GM21423 (cell line): ENCODE measurements at regions not wholly inside any gene's neighbourhood (a gene's known extent, or its start where the extent isn't known, plus 50 kb on each side); places are given as distances from the start of the nearest gene placed in this dataset.

Experiments
- ATAC-seq: cut with Tn5 transposase; IDR thresholded peaks from one replicate; pipeline ENCODE4 v1.9.1; 2021; ENCODE audit warnings: mild to moderate bottlenecking, moderate library complexity; ENCODE audit not compliant: unreplicated experiment

- ATAC-seq = no peak
Measured at GRCh38 chr3:28799084-28799483, 450.5 kb upstream of the AZI2 start.

DNA sequence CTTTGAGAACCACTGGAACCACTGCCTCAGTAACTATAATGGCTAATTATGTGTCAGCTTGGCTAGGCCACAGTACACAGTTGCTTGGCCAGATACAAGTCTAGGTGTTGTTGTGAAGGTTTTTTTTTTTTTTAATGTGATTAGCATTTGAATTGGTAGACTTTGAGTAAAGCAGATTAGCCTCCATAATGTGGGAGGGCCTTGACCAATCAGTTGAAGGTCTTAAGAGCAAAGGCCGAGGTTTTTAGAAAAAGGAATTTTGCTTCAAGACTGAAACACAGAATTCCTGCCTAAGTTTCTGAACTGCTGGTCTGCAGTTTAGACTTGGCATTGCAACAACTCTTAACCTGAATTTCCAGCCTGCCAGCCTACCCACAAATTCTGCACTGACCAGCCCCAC is 451.6 kb upstream of the AZI2 start:
- no peak for ATAC-seq

DNA sequence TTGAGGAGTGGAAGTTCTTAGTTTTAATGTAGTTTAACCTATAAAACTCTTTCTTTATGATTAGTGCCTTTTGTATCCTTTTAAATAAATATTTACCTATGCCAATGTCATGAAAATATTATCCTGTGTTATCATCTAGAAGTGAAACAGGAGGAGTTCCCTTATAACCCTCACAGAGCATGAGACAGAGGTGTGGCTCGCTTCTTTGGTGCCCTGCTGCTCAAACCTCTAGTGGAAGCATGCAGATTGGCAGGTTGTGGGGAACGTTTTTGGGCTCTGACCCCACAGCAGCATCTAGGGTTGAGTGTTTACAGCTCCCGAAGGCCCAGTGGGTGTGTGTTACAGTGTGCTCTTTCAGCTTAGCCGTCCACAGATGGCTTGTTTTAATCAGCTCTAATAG is 459.4 kb upstream of the AZI2 start:
- ATAC-seq = no peak

DNA sequence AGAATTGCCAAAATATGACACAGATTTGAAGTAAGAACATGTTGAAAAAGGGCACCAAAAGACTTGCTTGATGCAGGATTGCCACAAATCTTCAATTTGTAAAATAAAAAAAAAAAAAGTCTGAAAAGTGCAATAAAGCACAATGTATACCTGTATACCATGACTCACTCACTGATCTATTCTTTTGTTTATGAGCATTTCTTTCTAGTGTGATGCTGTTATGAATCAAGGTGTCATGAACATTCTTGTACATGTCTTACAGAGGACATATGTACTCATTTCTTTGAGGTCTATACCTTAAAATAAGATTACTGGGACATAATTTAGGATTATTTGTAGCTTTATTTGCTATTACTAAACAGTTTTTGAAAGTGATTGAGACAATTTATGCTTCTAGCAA is 464.9 kb upstream of the RBMS3 start:
- no peak for ATAC-seq

DNA sequence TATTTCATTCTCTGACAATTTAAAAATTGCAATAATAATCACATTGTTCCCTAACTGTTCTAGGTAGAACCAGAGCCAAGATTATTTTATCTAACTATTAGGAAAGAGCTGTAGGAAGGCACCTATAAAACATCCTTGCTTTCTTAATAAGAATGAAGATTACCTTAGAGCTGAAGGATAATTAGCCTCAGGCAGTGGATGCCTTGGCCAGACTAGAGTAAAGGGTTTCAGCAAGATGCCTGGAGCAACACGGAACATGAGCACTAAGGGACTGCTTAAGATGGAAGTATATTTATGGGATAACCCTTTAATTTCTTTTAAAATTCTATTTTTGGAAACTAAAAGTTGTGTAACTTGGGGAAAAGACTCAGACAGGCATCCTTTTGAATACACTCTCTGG is 456.6 kb upstream of the RBMS3 start:
- ATAC-seq = no peak

- no peak for ATAC-seq
Measured at GRCh38 chr3:28826840-28827239, 454.0 kb upstream of the RBMS3 start.

DNA sequence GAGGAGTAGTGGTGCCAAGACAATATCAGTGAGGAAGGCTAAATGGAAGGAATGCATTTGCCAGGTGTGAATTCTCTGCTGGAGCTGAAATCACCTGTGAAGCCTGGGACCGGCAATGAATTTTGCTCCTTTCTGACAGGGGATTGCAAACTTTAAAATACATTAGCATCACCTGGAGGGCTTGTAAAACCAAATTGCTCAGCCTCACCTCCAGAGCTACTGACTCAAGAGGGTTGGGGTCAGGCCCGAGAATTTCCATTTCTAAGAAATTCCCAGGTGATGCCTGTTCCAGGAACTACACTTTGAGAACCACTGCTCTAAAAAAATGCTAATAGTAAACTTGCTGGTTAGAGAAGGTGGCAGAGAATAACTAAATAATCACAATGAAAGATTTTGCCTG is 445.6 kb upstream of the RBMS3 start:
- no peak for ATAC-seq

GRCh38 chr3:28835751-28836150 is 445.1 kb upstream of the RBMS3 start:
- ATAC-seq = no peak

DNA sequence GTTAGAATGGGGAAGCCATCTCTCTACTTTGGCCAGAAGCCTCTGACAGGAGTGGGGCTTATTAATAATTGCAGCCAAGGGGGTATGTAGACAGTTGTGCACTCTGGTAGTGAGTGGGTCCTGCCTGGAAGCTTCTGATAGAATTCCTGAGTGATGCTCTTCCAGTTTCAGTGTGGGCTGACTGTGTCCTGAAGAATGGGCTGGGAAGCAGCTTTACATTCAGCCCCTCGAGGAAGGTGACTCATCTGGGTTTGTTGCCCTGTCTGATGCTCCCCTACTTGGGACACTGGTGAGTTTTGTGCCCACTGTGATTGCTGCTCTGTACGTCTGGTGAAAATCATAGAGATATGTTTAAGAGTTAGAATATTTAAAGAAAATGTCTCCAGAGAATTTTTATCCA is 444.7 kb upstream of the RBMS3 start:
- ATAC-seq = no peak

DNA sequence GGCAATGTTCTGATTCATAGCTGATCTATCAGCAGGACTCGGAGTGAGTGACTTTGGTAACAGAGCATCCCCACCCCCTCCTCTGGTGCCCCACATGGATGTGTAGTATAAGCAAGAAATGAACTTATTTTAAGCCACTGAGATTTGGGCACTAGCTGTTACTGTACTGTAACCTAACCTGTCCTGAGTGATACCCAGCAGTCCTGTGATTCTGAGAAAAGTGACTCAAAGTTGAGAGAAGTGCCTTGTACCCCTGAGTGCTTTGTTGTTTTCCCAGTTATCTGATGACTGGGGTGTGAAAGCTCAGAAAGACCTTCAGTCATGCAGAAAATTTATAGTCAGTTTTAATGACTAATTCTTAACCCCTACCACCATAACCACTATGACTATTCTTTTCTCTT is 439.9 kb upstream of the RBMS3 start:
- ATAC-seq = peak; percentile 54

GRCh38 chr3:28841441-28841840 is 439.4 kb upstream of the RBMS3 start:
- ATAC-seq = peak; percentile 5

GRCh38 chr3:28844298-28845005 is 436.4 kb upstream of the RBMS3 start:
- no peak for ATAC-seq

GRCh38 chr3:28845006-28845324 is 435.9 kb upstream of the RBMS3 start:
- ATAC-seq = no peak

DNA sequence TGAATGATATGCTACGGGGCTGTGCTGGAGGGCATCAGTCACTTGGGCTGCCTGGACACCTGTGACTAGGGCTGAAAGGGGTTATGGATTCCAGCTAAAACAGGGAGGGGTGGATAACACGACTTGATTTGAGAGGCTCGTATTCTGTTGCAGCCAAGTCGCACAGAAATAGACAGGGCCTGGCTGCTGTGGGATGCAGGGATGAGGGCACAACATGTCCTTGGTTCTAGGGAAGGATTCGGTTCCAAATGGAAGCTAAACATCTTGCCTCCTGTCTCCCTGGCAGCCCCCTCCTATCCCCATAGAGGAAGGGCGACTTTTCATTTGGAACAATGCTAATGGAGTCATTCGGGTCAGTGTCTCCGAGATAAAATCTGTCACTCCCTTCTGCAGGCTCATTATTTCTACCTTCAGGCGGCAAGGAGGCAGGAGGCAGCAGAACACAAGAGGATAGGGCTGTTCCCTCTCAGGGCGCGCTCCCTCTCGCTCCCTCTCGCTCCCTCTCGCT is 433.8 kb upstream of the RBMS3 start:
- ATAC-seq = no peak

DNA sequence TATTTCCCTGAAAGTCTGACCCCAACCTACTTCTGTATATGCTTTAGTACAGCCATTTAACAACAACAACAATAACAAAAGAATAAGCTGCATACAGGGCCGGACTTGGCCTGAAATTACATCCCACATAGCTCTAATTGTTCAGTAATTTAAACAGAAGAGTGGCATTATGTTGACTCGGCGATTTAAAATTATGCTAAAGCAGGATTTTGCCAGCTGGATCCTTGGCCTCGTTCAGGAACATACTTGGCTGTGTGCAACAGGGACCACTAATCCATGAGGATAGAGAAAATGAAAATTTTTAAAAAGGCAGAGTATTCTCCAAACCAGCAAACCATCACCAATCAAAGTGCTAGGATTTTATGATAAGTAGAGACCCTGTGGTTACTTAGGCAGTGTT is 433.1 kb upstream of the RBMS3 start:
- ATAC-seq = no peak

GRCh38 chr3:28850186-28850585 is 430.7 kb upstream of the RBMS3 start:
- ATAC-seq = no peak

GRCh38 chr3:28853830-28854229 is 427.0 kb upstream of the RBMS3 start:
- no peak for ATAC-seq

DNA sequence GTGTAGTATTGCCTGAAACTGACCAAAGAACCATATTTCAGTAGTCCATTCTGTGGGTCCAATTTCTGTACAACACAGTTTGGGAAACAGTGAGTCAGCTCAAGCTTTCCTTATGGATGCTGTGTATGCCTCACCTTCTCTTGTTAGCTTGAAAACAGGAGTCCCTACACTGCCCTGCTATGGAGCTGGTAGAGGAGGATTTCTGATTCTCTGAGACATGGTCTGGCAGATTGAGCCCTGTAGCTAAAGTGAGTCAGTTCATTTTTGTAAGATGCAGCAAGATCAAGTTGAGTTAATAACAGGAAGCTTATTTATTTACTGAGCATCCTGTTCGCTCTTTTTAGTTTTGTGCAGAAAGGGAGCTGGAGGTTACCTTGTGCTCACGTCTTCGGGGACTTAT is 424.1 kb upstream of the RBMS3 start:
- ATAC-seq = no peak

- no peak for ATAC-seq
Measured at GRCh38 chr3:28859897-28860296, 421.0 kb upstream of the RBMS3 start.

DNA sequence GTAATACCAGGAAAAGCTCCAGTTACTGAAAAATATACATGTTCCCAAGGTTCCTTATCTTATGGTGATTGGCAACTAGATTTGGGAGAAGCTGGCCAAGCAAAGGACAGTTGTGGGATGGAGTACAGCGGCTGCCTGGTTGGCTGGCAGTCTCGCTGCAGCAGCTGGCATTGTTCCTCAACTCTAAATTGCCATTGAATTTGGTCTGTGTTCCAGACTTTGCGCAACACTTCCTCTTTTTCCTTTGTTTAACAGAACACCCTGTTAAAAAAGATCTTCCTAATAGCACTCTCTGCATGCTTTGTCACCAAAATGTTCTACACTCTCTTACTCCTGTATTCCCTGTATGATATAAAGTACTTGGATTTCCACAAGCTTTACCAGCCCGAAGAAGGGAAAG is 420.6 kb upstream of the RBMS3 start:
- no peak for ATAC-seq

DNA sequence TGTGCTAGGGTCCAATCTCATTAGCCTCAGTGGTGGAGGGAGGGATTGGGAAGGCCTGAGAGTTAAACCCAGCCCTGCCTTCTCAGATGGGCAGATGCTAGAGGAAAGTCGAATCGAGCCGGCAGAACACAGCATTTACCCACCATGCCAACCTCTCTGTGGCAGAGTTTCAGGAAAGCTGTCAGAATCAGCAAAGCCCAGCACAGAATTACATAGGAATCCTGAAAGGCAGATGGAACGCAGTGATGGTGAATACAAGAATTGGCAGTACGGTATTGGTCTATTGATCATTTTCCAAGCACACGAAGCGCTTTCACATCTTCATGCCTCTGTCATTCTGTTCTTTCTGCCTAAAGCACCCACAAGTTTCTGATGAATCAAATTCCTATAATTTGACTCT is 417.7 kb upstream of the RBMS3 start:
- no peak for ATAC-seq

GRCh38 chr3:28867836-28868235 is 413.0 kb upstream of the RBMS3 start:
- no peak for ATAC-seq

GRCh38 chr3:28868897-28869296 is 412.0 kb upstream of the RBMS3 start:
- no peak for ATAC-seq
